Prostate gland (tissue), 2 donors: ENCODE measurements at regions not wholly inside any gene's neighbourhood (a gene's known extent, or its start where the extent isn't known, plus 50 kb on each side); places are given as distances from the start of the nearest gene placed in this dataset.

ENCODE experiments used
- DNase-seq: peaks from one replicate; pipeline ENCODE4 v3.0.0-alpha.2; 2019; ENCODE audit warnings: low spot score
- H3K27ac ChIP-seq, 2 donors: fragments of 200-600 bp; sonication (generic); 2 replicates each; pipeline ENCODE4 v1.5.1; 2017 to 2019
- H3K27me3 ChIP-seq: fragments of 200-600 bp; sonication (generic); replicated peaks from 2 replicates; pipeline ENCODE4 v1.5.1; 2019; ENCODE audit not compliant: insufficient read depth
- H3K36me3 ChIP-seq, 2 donors: fragments of 200-600 bp; sonication (generic); 1 replicate in 1 of 2; 2 replicates in 1 of 2; pipeline versions ENCODE4 v1.5.1 to v1.8.1; 2017 to 2019
- H3K4me1 ChIP-seq: fragments of 200-600 bp; sonication (generic); replicated peaks from 2 replicates; pipeline ENCODE4 v1.5.1; 2019
- H3K4me3 ChIP-seq, 2 donors: fragments of 200-600 bp; sonication (generic); 2 replicates each; pipeline ENCODE4 v1.5.1; 2017 to 2019
- H3K9me3 ChIP-seq: fragments of 200-600 bp; sonication (generic); 2 replicates; pipeline ENCODE4 v1.5.1; 2017
- CTCF ChIP-seq, 4 experiments: fragments of 200-600 bp in 2 of 4; fragments of 450-650 bp in 2 of 4; sonication (generic) in 2 of 4; IDR thresholded peaks; 1 replicate in 3 of 4; 2 replicates in 1 of 4; pipeline ENCODE4 v1.5.1; 2016 to 2019; ENCODE audit warnings: antibody characterized with exemption in 4 of 4, mild to moderate bottlenecking in 2 of 4, moderate library complexity in 2 of 4
- POLR2A ChIP-seq: fragments of 450-650 bp; IDR thresholded peaks from one replicate; pipeline ENCODE4 v1.6.1; 2016; ENCODE audit warnings: antibody characterized with exemption, mild to moderate bottlenecking
- POLR2AphosphoS5 ChIP-seq: sonication (generic); formaldehyde crosslinking; IDR thresholded peaks from one replicate; pipeline ENCODE4 v1.6.1; 2017; ENCODE audit warnings: antibody characterized with exemption
- WGBS: methylation state at CpG from one replicate; pipeline ENCODE4 v1.1.5; 2018; 5-methylcytosine and 5-hydroxymethylcytosine counted together
- intact Hi-C: fragments of 100-400 bp; cut with DNase I; formaldehyde crosslinking; loops from one replicate; pipeline ENCODE4 v1.14.2; 2022

DNA sequence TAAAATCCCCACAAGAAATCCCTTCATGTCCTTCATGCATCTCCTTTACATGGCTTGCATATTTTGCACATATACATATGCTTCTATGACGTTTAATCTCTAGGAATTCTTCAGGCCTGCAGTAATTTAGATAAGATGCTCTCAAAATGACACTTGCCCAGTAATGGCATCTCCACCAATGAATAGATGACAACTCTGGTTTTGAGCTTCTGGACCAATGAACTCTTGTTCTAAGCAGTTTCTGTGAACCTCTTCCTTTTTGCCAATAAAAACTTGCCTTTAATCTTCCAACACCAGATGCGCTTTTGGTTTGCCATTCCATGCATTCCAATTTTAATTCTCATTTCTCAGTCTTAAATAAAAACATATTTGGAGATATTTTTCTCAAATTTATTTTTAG lies 189.8 kb upstream of the OLFM3 start:
- TF ChIP-seq CTCF (IDR thresholded peaks at IDR 0.05) (no peak), POLR2AphosphoS5 (no peak), POLR2A (no peak)
- H3K27me3 ChIP-seq, result no peaks in the 10 kb centered on the region
- DNase-seq, result no peak
- H3K36me3 ChIP-seq, result no peaks in the 10 kb centered on the region
- 84% methylated on average over 2 of the region's 2 CpGs for whole genome bisulfite sequencing
- H3K27ac ChIP-seq, result no peak overlapping the region
- no peaks in the 10 kb centered on the region for H3K9me3 ChIP-seq
- H3K4me3 ChIP-seq, result no peak overlapping the region
- intact Hi-C loops, result no loop called here
- no peaks in the 10 kb centered on the region for H3K4me1 ChIP-seq

DNA sequence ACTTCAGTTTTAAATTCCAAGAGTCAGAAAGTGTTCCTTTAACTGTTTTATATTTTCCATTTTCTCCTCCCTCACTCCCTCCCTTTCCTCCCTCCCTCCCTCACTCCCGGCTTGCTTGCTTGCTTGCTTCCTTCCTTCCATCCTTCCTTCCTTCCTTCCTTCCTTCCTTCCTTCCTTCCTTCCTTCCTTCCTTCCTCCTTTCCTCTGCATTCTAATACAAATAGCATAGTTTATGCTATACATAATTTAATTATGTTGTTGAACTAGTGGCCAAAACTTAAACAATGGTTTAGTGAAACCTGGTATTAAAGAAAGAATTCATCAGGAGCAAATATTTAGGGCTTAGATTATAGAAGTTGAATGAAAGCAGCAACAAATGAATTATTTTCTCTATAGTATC lies 188.5 kb upstream of the OLFM3 start:
- no peak for TF ChIP-seq POLR2A
- TF ChIP-seq POLR2AphosphoS5, result no peak
- TF ChIP-seq CTCF (IDR thresholded peaks at IDR 0.05), result no peak
- no peaks in the 10 kb centered on the region for H3K4me1 ChIP-seq
- intact Hi-C loops, result no loop called here

GRCh38 chr1:102184477-102184876 lies 187.8 kb upstream of the OLFM3 start:
- no peaks in the 10 kb centered on the region for H3K9me3 ChIP-seq
- H3K4me3 ChIP-seq, result no peak overlapping the region
- TF ChIP-seq POLR2A, result no peak
- TF ChIP-seq POLR2AphosphoS5, result no peak
- TF ChIP-seq CTCF (IDR thresholded peaks at IDR 0.05), result no peak
- no peak overlapping the region for H3K27ac ChIP-seq
- no peaks in the 10 kb centered on the region for H3K36me3 ChIP-seq
- H3K27me3 ChIP-seq, result no peaks in the 10 kb centered on the region
- intact Hi-C loops, result no loop called here
- DNase-seq, result no peak
- no peaks in the 10 kb centered on the region for H3K4me1 ChIP-seq

More for the DNA sequence above, 188.5 kb upstream of the OLFM3 start:
- no peaks in the 10 kb centered on the region for H3K9me3 ChIP-seq
- WGBS, result 65% methylated on average over 1 of the region's 1 CpG
- no peaks in the 10 kb centered on the region for H3K27me3 ChIP-seq
- no peaks in the 10 kb centered on the region for H3K36me3 ChIP-seq
- no peak overlapping the region for H3K27ac ChIP-seq
- DNase-seq, result no peak
- no peak overlapping the region for H3K4me3 ChIP-seq

- H3K27me3 ChIP-seq, result no peaks in the 10 kb centered on the region
- H3K4me1 ChIP-seq, result no peaks in the 10 kb centered on the region
- intact Hi-C loops, result no loop called here
- H3K4me3 ChIP-seq, result no peak overlapping the region
- no peaks in the 10 kb centered on the region for H3K9me3 ChIP-seq
- 63% methylated on average over 2 of the region's 2 CpGs for WGBS
- DNase-seq, result no peak
- H3K36me3 ChIP-seq, result no peaks in the 10 kb centered on the region
- TF ChIP-seq CTCF (IDR thresholded peaks at IDR 0.05) (no peak), POLR2A (no peak), POLR2AphosphoS5 (no peak)
- no peak overlapping the region for H3K27ac ChIP-seq
Measured at GRCh38 chr1:102183711-102184110, 187.0 kb upstream of the OLFM3 start.

DNA sequence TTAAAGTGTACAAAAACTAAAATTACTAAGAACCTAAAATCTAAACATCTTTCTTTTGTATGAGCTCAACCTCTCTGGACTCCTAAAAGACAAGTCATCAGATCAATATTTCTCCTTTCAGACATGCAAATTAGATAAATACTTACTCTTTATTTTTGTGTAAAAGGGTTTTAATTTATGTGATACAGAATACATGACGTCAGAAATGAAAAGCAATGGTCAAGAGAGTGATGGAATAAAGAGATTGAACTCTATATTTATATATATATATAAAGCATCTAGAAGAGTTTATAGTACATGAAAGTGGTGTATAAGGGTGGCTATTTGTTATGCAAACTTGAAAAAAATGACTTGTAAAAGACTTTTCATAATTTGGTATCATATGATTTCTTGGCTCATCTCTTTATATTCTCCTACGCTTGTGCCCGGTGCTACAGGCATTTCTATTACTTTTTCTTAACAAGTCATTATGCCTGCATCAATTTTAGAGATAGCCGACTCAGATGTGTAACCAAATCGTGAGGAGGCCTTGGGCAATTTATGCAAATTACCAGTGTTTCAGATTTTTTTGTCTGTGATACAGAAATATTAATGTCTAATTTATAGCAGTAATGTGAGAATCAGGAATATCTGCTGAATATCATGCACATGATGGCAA lies 186.0 kb upstream of the OLFM3 start:
- intact Hi-C loops, result no loop called here
- WGBS, result 86% methylated on average over 5 of the region's 5 CpGs
- Histone ChIP-seq H3K9me3 (no peaks in the 10 kb centered on the region), H3K4me3 (no peak overlapping the region), H3K27ac (no peak overlapping the region), H3K36me3 (no peaks in the 10 kb centered on the region), H3K27me3 (no peaks in the 10 kb centered on the region), H3K4me1 (no peaks in the 10 kb centered on the region)
- TF ChIP-seq POLR2AphosphoS5, result no peak
- TF ChIP-seq POLR2A, result no peak
- TF ChIP-seq CTCF (IDR thresholded peaks at IDR 0.05), result no peak
- no peak for DNase-seq
